ENCODE measurements at regions not wholly inside any gene's neighbourhood (a gene's known extent, or its start where the extent isn't known, plus 50 kb on each side); places are given as distances from the start of the nearest gene placed in this dataset.

DNA sequence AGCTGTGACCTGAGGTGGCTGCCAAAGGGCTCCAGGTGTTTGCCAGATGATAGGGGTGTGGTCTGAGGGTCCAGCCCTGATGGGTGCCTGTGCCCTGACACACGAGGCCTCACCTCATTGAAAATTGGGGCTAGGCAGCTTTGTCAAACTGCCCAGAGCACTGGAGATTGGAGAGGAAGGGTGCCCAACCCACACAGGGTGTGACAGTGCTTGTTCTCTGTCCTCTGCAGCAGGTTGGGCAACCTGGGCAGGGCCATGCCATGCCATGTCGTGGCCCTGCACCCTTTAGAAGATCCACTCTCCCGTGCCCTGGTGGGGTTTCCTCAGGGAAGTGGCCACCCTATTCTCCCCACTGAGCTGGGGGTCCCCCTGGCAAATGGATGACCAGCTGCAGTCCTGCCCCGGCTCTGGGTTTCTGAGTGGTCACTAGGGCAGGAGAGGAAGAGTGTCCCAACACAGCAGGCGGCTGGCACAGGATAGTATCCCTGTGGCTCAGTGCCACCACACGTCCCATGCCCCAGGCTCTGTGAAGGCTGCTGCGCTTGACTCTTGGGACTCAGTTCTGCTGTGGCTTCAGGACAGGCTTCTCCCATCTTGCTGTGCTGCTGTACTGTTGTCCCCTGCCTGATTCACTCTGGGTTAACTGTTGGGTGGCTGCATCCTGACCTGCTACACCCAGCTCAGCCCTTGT lies 100.8 kb upstream of the PITX1 start:
- TF ChIP-seq EZH2 (IDR thresholded peaks at IDR 0.05; ENCODE audit: borderline replicate concordance, low read depth, low read length, poor library complexity, severe bottlenecking): no peak
- TF ChIP-seq, protein P1, sequence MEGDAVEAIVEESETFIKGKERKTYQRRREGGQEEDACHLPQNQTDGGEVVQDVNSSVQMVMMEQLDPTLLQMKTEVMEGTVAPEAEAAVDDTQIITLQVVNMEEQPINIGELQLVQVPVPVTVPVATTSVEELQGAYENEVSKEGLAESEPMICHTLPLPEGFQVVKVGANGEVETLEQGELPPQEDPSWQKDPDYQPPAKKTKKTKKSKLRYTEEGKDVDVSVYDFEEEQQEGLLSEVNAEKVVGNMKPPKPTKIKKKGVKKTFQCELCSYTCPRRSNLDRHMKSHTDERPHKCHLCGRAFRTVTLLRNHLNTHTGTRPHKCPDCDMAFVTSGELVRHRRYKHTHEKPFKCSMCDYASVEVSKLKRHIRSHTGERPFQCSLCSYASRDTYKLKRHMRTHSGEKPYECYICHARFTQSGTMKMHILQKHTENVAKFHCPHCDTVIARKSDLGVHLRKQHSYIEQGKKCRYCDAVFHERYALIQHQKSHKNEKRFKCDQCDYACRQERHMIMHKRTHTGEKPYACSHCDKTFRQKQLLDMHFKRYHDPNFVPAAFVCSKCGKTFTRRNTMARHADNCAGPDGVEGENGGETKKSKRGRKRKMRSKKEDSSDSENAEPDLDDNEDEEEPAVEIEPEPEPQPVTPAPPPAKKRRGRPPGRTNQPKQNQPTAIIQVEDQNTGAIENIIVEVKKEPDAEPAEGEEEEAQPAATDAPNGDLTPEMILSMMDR (conservative IDR thresholded peaks at IDR 0.05; ENCODE audit: low read depth, low read length): no peak
- Histone ChIP-seq H3K4me1 (ENCODE audit: insufficient read depth, low read length, poor library complexity, severe bottlenecking) (no peaks in the 10 kb centered on the region), H3K36me3 (ENCODE audit: insufficient read depth, low read length, poor library complexity, severe bottlenecking) (no peaks in the 10 kb centered on the region), H3K27me3 (replicated peaks; ENCODE audit: insufficient read depth, low read depth, low read length, poor library complexity) (no peaks in the 10 kb centered on the region), H3K9me3 (ENCODE audit: low read depth, low read length, poor library complexity, severe bottlenecking) (no peaks in the 10 kb centered on the region), H3K4me3 (ENCODE audit: low read depth, low read length, poor library complexity, severe bottlenecking) (no peak overlapping the region), H3K27ac (ENCODE audit: low read depth, low read length, poor library complexity, severe bottlenecking) (no peak overlapping the region)
- BruUV-seq (replicated peaks): no TSS peak
- CTCF ChIA-PET: no interaction called here
- DNase-seq (ENCODE audit: low spot score): no peak
- POLR2A ChIA-PET (ENCODE audit: low non-redundant PET): no interaction called here
- intact Hi-C loops (cut with micrococcal nuclease; ENCODE audit: unreplicated experiment): no loop called here

GRCh38 chr5:135133698-135134515 lies 99.9 kb upstream of the PITX1 start:
- Histone ChIP-seq H3K4me1 (ENCODE audit: insufficient read depth, low read length, poor library complexity, severe bottlenecking) (no peaks in the 10 kb centered on the region), H3K27ac (ENCODE audit: low read depth, low read length, poor library complexity, severe bottlenecking) (no peak overlapping the region), H3K4me3 (ENCODE audit: low read depth, low read length, poor library complexity, severe bottlenecking) (no peak overlapping the region), H3K9me3 (ENCODE audit: low read depth, low read length, poor library complexity, severe bottlenecking) (no peaks in the 10 kb centered on the region), H3K36me3 (ENCODE audit: insufficient read depth, low read length, poor library complexity, severe bottlenecking) (no peaks in the 10 kb centered on the region), H3K27me3 (replicated peaks; ENCODE audit: insufficient read depth, low read depth, low read length, poor library complexity) (no peaks in the 10 kb centered on the region)
- no peak for TF ChIP-seq EZH2 (IDR thresholded peaks at IDR 0.05; ENCODE audit: borderline replicate concordance, low read depth, low read length, poor library complexity, severe bottlenecking)
- TF ChIP-seq, protein P1 (conservative IDR thresholded peaks at IDR 0.05; ENCODE audit: low read depth, low read length): no peak
- intact Hi-C loops (cut with micrococcal nuclease; ENCODE audit: unreplicated experiment): no loop called here
- no TSS peak for BruUV-seq (replicated peaks)
- ChIA-PET POLR2A (ENCODE audit: low non-redundant PET) (no interaction called here), CTCF (no interaction called here)
- no peak for DNase-seq (ENCODE audit: low spot score)

DNA sequence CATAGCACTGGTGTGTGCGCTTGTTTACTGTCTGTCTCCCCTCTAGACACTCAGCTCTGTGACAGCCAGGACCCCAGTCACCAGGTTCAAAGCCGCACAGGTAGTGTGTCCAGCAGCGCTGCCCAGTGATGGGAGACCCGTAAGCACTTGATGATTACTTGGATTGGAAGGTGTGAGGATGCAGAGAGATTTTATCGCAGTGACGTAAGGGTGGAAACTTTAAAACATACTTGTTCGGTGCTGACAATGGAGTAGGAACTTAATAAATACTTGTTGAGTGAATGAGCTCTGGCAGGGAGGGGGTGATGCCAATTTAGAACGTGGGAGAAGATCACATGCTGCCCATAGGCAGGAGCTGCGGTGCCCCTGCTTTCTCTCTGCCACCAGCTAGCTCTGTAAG lies 99.2 kb upstream of the PITX1 start:
- DNase-seq (ENCODE audit: low spot score): no peak
- ChIA-PET CTCF (no interaction called here), POLR2A (ENCODE audit: low non-redundant PET) (no interaction called here)
- no peaks in the 10 kb centered on the region for H3K4me1 ChIP-seq (ENCODE audit: insufficient read depth, low read length, poor library complexity, severe bottlenecking)
- intact Hi-C loops (cut with micrococcal nuclease; ENCODE audit: unreplicated experiment): no loop called here
- H3K9me3 ChIP-seq (ENCODE audit: low read depth, low read length, poor library complexity, severe bottlenecking): no peaks in the 10 kb centered on the region
- BruUV-seq (replicated peaks): no TSS peak
- H3K36me3 ChIP-seq (ENCODE audit: insufficient read depth, low read length, poor library complexity, severe bottlenecking): no peaks in the 10 kb centered on the region
- no peaks in the 10 kb centered on the region for H3K27me3 ChIP-seq (replicated peaks; ENCODE audit: insufficient read depth, low read depth, low read length, poor library complexity)
- TF ChIP-seq EZH2 (IDR thresholded peaks at IDR 0.05; ENCODE audit: borderline replicate concordance, low read depth, low read length, poor library complexity, severe bottlenecking): no peak
- TF ChIP-seq, protein P1 (conservative IDR thresholded peaks at IDR 0.05; ENCODE audit: low read depth, low read length): no peak
- H3K4me3 ChIP-seq (ENCODE audit: low read depth, low read length, poor library complexity, severe bottlenecking): no peak overlapping the region
- H3K27ac ChIP-seq (ENCODE audit: low read depth, low read length, poor library complexity, severe bottlenecking): no peak overlapping the region
